ENCODE measurements at regions not wholly inside any gene's neighbourhood (a gene's known extent, or its start where the extent isn't known, plus 50 kb on each side); places are given as distances from the start of the nearest gene placed in this dataset.

DNA sequence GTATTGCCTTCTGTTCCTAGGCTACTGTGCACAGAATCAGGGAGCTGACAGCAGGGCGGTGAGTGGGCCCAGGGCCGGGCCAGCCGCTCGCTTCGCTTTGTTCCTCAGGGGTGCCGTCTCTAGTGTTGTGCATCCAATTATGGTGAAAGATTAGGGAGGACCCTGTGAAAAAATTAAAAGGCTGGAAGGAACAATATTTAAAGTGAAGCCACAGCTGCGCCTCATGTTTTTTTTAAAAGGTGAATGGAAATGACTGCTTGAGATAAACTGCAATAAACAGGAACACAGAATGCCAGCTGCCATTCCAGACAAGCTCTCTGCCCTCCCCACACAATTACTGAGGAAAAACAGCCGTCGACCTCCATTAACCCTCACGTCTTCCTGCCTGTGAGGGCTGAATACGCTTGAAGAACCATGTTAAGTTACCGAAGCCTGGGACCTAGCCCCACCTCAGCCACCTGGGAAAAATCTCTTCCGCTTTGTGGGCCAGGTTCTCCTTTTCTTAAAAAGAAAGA, 132.0 kb upstream of the IL12A start:
- TF ChIP-seq, protein P1, sequence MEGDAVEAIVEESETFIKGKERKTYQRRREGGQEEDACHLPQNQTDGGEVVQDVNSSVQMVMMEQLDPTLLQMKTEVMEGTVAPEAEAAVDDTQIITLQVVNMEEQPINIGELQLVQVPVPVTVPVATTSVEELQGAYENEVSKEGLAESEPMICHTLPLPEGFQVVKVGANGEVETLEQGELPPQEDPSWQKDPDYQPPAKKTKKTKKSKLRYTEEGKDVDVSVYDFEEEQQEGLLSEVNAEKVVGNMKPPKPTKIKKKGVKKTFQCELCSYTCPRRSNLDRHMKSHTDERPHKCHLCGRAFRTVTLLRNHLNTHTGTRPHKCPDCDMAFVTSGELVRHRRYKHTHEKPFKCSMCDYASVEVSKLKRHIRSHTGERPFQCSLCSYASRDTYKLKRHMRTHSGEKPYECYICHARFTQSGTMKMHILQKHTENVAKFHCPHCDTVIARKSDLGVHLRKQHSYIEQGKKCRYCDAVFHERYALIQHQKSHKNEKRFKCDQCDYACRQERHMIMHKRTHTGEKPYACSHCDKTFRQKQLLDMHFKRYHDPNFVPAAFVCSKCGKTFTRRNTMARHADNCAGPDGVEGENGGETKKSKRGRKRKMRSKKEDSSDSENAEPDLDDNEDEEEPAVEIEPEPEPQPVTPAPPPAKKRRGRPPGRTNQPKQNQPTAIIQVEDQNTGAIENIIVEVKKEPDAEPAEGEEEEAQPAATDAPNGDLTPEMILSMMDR (IDR thresholded peaks at IDR 0.05) = no peak
- TF ChIP-seq EP300 (IDR thresholded peaks at IDR 0.05; ENCODE audit: low read depth) = no peak
